Right renal pelvis (tissue), 4 donors: ENCODE measurements at regions not wholly inside any gene's neighbourhood (a gene's known extent, or its start where the extent isn't known, plus 50 kb on each side); places are given as distances from the start of the nearest gene placed in this dataset.

Source experiments
- DNase-seq, 4 donors: peaks; one replicate each; pipeline ENCODE4 v3.0.0-alpha.2; 2013; ENCODE audit warnings: low read depth in 4 of 4, low spot score in 3 of 4, missing footprints in 1 of 4

DNA sequence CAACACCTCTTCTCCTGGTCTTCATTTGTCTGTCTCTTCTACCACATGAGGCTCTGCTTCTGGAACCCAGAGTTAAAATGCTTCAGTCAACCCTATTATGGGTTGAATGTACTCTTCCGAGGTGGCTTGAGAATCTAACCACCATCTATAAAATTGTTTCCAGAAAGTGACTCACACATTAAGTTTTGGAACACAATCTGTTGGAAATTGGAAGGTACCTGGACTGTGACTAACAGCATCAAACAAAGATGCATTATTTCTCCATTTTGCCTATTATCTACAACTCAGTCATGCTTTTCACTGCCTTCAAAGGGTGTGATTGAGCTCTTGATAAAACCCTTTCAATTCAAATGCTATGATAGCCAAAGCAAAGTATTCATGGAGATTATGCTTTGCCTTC is 499.0 kb upstream of the SEMA6D start:
- DNase-seq: no peak

DNA sequence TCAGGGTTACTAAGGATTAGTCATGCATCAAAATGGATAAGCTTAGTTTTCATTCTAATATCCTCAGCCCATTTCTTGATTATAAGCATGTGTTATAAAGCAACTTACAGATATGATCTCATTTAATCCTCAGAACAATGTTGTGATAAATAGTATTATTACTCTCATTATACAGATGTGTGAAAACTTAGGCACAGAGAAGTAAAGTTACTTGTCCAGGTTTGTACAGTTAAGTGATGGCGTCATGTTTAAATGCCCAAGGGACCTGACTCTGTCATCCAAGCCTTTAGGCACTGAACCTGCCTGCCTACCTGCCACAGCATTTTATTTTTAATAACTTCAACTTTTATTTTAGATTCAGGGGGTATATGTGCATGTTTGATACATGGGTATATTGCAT is 472.9 kb upstream of the SEMA6D start:
- DNase-seq: no peak

DNA sequence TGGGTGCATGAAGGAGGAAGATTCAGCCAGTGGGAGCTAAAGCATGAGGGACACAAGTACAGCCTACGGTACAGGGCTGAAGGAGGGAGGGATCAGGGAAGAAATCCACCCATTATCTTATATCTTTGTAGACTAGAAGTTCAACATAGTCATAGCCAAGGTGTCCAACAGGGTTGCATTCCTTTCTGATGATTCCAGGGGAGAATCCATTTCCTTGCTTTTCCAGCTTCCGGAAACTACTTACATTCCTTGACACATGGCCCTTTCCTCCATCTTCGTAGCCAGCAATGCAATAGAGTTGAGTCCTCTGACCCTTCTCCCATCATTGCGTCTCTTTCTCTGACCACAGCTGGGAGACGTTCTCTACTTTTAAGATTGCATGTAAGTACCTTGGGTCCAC is 471.0 kb upstream of the SEMA6D start:
- no peak for DNase-seq

DNA sequence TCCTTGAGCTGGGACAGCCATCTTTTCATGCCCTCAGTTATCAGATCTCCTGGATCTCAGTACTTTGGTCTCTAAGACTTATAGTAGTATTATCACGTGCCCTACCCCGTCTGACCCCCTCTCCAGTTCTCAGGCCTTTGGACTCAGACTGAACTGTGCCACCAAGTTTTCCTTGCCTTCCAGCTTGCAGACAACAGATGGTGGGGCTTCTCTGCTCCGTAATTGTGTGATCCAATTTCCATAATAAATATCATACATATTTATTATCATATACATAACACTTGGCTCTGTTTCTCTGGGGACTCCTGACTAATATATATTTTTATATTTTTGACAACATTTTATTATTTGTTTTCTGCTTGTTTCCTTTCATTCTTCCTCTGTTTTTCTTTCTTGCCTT is 458.8 kb upstream of the SEMA6D start:
- no peak for DNase-seq

DNA sequence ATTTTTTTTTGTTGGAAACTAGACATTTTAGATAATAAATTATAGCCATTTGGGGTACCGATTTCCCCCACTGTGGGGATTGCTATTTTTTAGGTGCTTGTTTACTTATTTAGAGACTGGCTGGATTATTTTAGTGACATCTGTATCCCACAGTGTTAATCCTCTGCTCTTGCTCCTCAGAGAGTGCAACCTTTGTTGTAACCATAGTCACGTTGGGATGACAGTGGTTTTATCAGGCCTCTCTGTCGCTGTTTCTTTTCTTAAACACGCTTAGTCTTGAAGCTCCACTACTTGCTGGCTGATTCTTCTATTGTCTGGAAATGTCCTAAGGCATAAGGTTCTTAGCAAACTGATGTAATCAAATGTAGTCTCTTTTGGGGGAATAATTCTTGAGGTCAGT is 451.6 kb upstream of the SEMA6D start:
- no peak for DNase-seq

DNA sequence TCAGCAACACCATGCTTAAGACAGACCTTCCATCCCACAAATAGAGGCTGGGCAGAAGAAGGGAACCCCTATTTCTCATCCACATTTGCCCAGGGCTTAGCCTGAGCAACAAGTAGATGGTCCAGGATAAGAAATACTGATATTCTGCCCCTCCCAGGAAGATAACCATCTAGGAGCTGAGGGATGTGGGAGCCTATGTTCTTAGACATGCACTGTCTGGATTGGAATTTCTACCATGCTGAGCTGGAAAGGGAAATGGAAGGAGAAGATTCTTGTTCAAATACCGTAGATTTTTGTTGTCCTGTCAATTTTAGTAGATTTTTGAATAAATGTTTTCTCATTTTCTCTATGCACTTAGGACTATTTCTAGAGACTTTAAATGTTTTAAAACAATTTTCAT is 450.7 kb upstream of the SEMA6D start:
- DNase-seq: no peak

DNA sequence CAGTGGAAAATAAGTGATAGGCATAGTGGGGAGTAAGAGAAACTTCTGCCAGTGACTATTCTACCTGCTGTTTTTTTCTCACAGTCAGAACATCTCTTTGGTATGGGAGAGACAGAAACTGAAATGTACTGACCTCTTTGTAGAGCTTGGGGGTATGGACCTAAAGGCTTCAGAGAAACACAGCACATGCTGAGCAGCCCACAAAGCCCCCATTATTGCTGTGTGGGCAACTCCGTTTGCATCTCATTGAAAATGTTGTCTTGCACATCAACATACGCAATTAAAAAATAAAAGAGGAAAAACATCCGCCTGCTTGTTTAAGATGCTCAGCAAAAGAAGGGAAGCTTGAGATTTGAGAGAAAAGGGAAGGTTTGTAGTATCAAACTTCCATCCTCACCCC is 443.4 kb upstream of the SEMA6D start:
- no peak for DNase-seq

DNA sequence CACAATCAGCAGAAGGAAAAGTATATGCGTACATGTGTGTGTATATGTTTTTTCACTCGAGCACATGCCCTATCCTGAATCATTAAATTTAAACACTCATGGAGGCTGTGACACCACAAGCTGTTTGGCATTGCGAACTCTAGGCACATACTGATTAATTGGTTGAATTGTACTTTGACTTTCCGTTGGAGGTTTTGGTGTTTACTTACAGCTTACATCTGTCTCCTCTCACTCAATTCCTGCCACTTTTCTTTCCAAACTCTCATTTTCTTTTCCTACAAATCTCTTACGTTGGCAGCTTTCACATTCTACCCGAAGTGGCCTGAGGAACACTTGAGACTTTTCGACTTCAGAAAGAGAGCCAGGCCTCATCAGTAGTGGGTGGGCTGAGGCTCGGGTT is 434.1 kb upstream of the SEMA6D start:
- no peak for DNase-seq

DNA sequence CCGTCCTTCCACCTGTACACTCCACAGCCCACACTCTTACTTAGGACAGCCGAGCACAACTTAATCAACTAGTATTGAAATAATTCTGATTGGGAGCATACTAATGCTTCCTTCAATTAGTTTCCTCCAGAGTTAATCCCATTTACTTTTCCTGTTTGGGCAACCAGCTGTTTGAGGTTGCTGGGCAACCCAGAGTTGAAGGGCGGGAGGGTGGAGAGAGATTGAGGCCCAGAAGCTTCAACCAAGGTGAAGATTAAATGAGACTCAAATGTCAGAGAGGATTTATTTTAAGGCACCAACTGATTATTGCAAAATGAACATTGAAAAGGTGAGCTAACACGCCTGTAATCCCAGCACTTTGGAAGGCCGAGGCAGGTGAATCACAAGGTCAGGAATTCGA is 428.5 kb upstream of the SEMA6D start:
- no peak for DNase-seq

DNA sequence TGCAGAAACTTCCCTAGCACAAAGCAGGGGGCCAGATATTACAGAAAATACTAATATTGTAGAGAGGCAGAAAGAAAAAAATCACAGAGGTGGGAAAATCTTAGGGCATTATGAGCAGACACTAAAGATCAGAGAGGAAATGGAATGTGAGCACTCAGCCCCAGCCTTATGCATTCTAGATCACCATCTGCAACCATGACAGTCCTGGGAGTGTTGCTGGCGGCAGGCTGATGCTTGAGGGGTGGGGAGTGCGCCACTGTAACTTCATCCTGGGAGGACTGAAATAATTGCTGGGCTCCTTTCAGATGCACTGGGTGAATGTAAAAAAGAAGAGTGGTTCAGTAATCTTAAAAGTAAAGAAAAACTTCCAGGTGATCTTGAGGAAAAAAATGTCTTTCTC is 427.6 kb upstream of the SEMA6D start:
- no peak for DNase-seq

DNA sequence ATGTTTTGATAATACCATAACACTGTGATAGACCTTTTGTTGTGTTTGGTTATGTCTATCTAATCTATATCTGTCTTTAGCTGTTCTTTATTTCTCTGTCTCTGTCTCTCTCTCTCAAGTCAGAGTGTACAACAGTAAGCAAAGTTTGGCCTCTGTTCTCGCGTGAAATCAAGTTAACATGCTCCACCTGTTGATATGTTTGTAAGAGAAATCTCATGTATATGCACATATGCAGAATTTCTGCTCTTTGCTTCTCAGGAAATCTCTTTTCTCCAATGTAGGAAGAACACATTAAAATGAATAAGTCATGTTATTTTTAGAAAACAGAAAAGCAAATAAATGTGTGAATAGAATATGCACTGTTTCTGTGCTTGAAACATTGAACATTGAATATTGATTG is 425.5 kb upstream of the SEMA6D start:
- no peak for DNase-seq

DNA sequence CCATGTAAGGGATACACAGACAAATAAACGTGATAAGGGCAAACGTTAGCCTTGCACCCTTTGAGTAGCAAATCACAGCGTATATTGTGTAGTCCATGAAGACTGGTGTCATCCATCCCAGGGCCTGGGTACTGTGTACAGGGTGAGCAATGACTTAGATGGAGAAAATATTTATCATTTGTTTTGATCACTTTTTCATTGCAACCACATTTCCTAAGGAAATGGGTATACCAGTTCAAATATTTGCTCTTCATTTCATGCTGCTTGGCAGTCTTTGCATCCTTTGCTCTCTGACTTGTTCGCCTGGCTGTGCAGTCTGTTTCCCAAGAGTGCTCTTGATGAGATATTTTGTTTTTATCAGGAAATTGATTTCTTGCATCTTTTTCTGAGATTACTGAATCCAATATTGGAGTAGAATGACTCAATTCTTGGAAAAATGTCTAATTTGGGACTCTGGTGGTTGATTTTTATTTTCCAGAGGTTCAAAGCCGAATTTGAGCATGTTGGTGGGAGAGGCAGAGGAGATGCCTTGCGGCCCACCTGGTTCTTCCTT is 424.6 kb upstream of the SEMA6D start:
- no peak for DNase-seq

DNA sequence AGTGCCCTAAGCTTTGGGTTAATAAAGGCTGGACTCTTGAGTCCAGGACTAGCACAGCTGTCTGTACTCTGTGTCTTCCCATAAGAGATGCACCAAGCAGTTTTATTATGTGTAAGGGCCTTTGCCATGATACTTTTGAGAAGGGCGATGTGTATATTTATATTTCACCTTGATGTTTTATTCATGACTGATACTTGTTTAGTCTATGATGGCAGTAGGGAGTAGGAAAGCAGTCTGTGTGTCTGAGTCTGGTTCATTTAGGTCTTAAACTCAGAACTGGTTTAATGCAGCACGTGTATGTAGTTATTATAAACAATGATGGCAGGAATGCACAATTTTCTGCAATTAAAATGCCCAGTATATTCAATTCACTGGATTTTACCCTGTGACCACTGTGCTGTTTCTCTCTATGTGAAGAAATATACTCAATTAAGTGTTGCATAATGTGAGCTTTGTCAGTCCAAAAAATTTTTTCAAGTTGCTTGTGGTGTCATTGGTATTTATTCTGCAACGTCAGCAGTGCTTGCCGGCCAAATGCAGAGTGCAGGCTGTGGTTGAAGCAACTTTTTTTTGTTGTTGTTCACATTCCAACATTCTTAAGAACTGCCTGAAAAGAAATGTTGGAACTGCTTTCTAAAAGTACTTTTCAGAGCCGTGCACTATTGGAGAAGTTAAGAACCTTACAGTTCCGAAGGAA is 423.7 kb upstream of the SEMA6D start:
- DNase-seq: peak in 2 of 4 donors; percentile 10 to 12

DNA sequence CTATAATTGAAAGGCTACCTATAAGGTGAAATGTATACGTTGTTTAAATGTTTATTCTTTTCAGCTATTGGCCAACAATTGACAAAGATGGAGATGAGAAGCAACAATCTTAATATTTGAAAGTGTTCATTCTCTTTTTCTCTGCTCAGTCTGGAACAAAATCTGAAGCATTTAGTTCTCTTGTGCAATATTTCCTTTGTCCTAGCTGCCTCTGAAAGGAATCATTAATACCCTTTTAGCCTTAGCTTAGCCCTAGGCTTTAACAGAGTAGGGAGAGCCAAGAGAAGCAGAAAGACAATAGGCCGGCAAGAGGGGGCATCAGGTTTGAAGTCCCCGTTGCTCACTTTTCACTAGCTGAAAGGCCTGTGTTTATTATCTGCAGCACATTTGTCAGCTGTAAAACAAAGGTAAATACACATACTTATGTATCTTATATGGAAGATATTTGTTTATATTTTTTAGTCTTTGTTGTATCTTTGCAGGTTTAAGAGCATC is 422.5 kb upstream of the SEMA6D start:
- DNase-seq: no peak

DNA sequence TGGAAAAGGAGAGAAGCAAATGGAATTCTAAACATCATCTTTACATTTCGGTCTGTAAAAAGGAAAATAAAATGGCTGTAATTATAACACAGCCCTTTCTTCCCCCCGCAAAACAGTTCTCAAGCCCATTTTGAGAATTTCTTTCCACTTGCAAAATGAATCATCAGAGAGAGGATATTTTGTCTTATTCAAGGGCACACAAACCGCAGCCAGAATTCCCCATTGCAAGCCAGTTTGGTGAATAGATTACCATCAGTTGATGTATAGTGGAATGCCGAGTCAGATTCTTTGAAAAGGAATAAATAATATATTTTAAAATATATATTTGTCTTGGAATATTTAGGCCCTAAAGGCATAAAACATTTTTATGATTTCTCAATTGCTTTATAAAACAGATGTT is 420.4 kb upstream of the SEMA6D start:
- no peak for DNase-seq

DNA sequence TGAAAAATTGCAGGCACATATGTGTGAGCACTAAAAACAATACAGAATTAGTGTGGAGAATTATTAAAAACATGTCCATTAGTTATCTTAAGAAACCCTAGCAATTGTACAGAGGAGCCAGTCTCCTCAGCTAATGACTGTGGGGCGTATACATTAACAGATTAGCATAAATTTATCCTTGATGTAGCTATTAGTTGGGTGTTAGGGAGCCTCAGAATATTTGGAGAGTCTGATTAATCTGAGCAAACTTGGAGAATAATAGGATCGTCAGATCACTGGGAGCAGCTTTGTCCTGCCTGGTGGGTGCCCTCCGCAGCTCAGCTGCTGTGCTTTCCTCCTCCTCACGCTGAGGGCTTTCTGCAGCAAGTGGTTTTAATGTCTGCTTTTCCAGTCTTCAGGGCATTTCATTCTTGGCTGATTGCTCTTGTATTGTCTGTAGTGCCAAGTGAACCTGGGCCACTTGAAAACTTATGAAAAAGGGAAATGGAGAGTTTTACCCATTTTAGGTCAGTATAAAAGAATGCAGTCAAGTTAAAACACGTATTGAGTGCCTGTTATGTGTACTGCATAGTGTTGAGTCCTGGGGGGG is 417.4 kb upstream of the SEMA6D start:
- no peak for DNase-seq

DNA sequence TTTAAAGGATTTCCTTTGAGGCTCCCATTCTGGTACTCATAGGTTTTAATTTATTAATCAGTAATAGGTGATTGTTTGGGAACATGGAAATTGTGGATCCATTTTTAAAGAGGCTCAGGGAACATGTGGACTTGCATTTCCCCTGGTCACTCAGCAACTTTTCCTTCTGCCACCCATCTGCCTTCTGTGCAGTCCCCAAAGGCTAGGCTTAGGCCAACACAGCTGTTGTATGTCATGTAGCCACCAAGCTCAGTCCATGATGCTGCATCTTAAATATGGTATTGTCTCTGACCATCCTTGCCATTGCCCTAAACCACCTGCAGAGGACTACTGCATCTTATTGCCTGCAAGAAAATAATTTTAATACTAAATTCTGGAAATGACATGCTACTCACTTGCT is 416.7 kb upstream of the SEMA6D start:
- no peak for DNase-seq

DNA sequence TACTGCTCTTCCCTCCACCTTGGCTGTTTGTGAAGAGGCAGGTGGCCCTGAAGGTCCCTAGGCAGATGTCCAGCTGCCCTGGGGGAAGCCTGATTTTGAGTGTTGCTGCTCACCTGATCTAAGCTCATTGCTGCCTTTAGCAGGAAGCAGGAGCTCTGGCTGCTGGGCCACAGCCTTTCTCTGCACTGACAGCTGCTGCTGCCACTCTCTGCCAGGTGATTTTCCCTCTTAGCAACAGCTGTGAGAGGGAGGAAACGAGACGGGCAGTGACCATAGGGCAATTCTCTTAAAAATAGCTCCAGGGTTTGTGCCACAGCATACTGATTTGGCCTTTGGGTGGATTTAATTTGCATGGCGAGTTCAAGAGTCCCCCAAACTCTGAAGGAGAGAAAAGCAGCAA is 415.8 kb upstream of the SEMA6D start:
- DNase-seq: no peak

DNA sequence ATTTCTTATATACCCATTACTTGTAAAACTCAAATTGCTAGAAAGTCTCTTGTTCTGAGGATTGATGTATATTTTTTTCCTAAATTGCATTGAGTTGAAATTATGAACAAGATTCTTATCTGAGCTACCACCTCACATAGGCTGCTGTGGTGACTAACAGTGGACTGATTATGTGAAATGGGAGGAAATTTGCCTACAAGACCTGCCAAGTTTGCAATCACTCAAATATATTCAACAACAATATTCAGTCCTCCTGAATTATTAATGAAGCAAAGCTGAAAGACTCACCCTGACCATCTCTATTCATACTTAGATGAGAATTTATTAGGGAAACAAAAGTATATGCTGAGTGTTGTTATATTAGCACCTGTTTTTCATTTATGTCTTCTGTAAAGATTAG is 412.6 kb upstream of the SEMA6D start:
- DNase-seq: no peak

DNA sequence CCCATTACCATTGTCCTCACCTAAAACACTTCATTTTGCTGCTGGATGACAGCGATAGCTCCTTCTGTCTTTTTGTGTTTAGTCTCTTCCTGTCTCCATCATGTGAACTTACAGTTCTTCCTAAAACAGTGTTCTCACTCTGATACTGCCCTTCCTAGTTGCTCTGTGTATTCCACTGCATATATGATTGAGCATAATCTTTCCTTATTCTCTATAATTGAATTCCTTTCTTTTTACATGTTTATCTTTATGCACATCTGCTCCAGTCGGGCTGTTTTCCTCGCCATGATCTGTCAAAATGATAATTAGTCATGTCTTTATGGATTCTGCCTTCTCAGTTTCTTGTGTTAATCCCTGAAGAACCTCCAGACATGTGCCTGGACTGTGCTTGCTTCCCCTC is 405.1 kb upstream of the SEMA6D start:
- DNase-seq: no peak

DNA sequence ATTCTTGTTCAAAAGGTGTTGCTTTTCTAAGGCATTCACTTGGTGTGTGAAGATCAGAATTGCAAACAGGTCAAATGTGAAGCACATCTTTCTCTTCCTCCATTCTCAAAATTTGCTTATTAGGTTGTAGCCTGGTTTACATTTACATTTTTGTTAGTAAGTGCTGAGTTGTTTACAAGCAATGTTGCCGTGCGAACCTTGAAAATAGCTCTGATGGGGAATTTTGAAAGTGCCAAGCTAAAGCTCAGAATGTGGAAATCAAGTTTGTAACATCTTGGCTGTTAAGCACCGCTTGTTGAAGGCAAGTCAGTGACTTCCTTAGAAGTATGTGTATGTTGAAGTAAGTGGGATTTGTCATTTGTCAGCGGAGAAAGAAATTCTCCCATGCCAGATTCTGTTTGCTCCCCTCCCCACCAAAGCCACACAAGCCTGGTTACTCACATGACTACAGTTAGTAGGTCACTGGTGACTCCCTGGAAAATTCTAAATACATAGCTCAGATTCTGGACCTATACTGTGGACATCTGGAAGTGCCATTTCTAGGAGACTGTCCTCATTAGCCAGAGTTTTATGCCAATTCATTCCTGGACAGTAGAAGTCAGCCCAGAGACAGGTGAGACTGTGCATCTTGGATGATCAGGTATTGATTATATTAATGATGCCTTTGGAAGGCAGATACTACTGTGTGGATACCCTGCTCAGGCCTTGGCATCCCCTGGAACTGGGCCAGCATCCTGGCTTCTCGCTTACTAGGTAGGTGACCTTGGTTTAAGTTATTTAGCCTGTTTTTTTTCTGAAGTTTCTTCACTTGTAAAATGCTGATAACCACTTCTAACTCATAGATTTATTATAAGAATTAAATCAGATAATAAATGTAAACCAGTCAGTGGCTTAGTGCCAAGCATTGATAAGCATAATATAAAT is 390.6 kb upstream of the SEMA6D start:
- DNase-seq: no peak
